ENCODE measurements at regions not wholly inside any gene's neighbourhood (a gene's known extent, or its start where the extent isn't known, plus 50 kb on each side); places are given as distances from the start of the nearest gene placed in this dataset.
"Not testable (repeated sequence)": the region's sequence is repeated elsewhere in the genome, so short reads cannot be mapped to it uniquely, and the experiment has no call there.

DNA sequence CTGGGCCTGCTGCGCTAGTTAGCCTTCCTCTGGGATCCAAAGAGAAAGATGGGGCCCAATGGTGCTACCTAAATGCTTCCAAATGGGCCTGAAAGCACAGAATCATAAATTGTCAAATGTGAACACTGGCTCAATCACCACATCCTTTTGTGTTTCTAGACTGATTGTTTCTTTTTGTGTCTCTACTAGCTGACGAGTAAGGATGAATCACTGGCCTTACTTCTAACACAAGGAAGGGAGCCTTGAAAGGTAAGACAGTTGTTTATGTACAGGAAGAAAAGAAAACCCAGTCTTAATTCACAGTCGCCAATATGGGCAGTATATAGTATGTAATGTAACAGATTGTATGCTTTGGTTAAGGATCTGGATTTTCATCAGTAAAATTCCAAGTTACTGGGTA lies 89.5 kb downstream of the ZNF92 start:
- Histone ChIP-seq H3K9ac (replicated peaks in 1 of 4; ENCODE audit: extremely low read depth in 1 of 4, low read depth in 3 of 4, low read length in 3 of 4) (no peak overlapping the region), H3K4me3 (ENCODE audit: extremely low read depth in 1 of 4, insufficient read depth in 2 of 4, low read depth in 3 of 4, low read length in 4 of 4) (no peak overlapping the region), H3K14ac (ENCODE audit: insufficient read length) (no peak overlapping the region), H3K56ac (replicated peaks; ENCODE audit: insufficient read length, low read depth, low read length) (no peak overlapping the region), H2AK5ac (ENCODE audit: low read depth, low read length) (no peak overlapping the region), H2BK5ac (ENCODE audit: low read depth, low read length) (no peak overlapping the region), H3K79me1 (ENCODE audit: low read depth, low read length) (no peaks in the 10 kb centered on the region), H2BK15ac (ENCODE audit: low read length) (no peak overlapping the region), H3K9me3 (ENCODE audit: insufficient read depth in 2 of 2, low read depth in 1 of 2, low read length in 1 of 2) (no peaks in the 10 kb centered on the region), H3K4ac (replicated peaks; ENCODE audit: insufficient read length, low read depth, low read length) (no peak overlapping the region), H2BK12ac (ENCODE audit: low read depth, low read length) (no peak overlapping the region), H3K23me2 (ENCODE audit: low read depth, low read length) (no peaks in the 10 kb centered on the region), H4K5ac (ENCODE audit: insufficient read length, low read depth, low read length) (no peak overlapping the region), H3K27ac (ENCODE audit: low read depth, low read length) (no peak overlapping the region), H2BK120ac (replicated peaks; ENCODE audit: low read depth, low read length) (no peak overlapping the region), H3K23ac (ENCODE audit: insufficient read length) (no peak overlapping the region), H3K4me2 (ENCODE audit: insufficient read depth in 1 of 2, low read depth in 2 of 2, low read length in 2 of 2) (no peak overlapping the region), H3K4me1 (replicated peaks in 1 of 4; ENCODE audit: control insufficient read depth in 3 of 4, insufficient read depth in 4 of 4, low read length in 3 of 4) (no peaks in the 10 kb centered on the region), H3K27me3 (replicated peaks in 1 of 4; ENCODE audit: control insufficient read depth in 3 of 4, extremely low read depth in 1 of 4, insufficient read depth in 3 of 4, low read length in 3 of 4) (no peaks in the 10 kb centered on the region), H2BK20ac (ENCODE audit: low read length) (no peak overlapping the region), H4K20me1 (replicated peaks in 1 of 2; ENCODE audit: control insufficient read depth in 1 of 2, insufficient read depth in 2 of 2, low read length in 2 of 2) (no peaks in the 10 kb centered on the region), H3K79me2 (ENCODE audit: control insufficient read depth in 1 of 2, insufficient read depth in 2 of 2, low read length in 2 of 2) (no peaks in the 10 kb centered on the region), H3K18ac (ENCODE audit: extremely low read depth, low read length) (no peak overlapping the region), H4K91ac (replicated peaks; ENCODE audit: insufficient read length, low read length) (no peak overlapping the region), H2AFZ (ENCODE audit: low read length) (no peak overlapping the region), H3K36me3 (ENCODE audit: control insufficient read depth in 2 of 4, insufficient read depth in 4 of 4, low read length in 3 of 4) (no peaks in the 10 kb centered on the region), H4K8ac (ENCODE audit: extremely low read depth, insufficient read depth, low read length) (no peak overlapping the region)
- CTCF ChIA-PET (ENCODE audit: partially characterized antibody): interaction anchor here (1.2 kb wide), 1 partner anchor 14 kb away, joined by 3 read pairs; no protein-coding TSS in a partner anchor
- no peak for FAIRE-seq
- no peak for TF ChIP-seq SIX5 (IDR thresholded peaks at IDR 0.05; ENCODE audit: low read depth, low read length)
- WGBS, 2 experiments (ENCODE audit: extremely low coverage in 1 of 2, insufficient coverage in 1 of 2, insufficient read length in 1 of 2, insufficient replicate concordance in 2 of 2, low coverage in 1 of 2, low lambda C conversion rate in 2 of 2, missing lambda C conversion rate in 1 of 2): 84% methylated on average over 3 of the region's 3 CpGs; no CpG with 5 or more reads in 1 of the 2 experiments
- DNase-seq (ENCODE audit: low read depth in 1 of 2, low spot score in 2 of 2): no peak
- POLR2A ChIA-PET (ENCODE audit: partially characterized antibody): no interaction called here

- H3K4me2 ChIP-seq (ENCODE audit: insufficient read depth in 1 of 2, low read depth in 2 of 2, low read length in 2 of 2); H2BK15ac ChIP-seq (ENCODE audit: low read length); H2BK120ac ChIP-seq (replicated peaks; ENCODE audit: low read depth, low read length); H3K4ac ChIP-seq (replicated peaks; ENCODE audit: insufficient read length, low read depth, low read length); H3K23me2 ChIP-seq (ENCODE audit: low read depth, low read length); H3K14ac ChIP-seq (ENCODE audit: insufficient read length); H3K36me3 ChIP-seq (ENCODE audit: control insufficient read depth in 2 of 4, insufficient read depth in 4 of 4, low read length in 3 of 4); H2BK20ac ChIP-seq (ENCODE audit: low read length); H3K27me3 ChIP-seq (replicated peaks in 1 of 4; ENCODE audit: control insufficient read depth in 3 of 4, extremely low read depth in 1 of 4, insufficient read depth in 3 of 4, low read length in 3 of 4); H3K79me1 ChIP-seq (ENCODE audit: low read depth, low read length); H4K8ac ChIP-seq (ENCODE audit: extremely low read depth, insufficient read depth, low read length); CTCF ChIA-PET (ENCODE audit: partially characterized antibody); H4K91ac ChIP-seq (replicated peaks; ENCODE audit: insufficient read length, low read length); H3K4me1 ChIP-seq (replicated peaks in 1 of 4; ENCODE audit: control insufficient read depth in 3 of 4, insufficient read depth in 4 of 4, low read length in 3 of 4); H4K5ac ChIP-seq (ENCODE audit: insufficient read length, low read depth, low read length); DNase-seq (ENCODE audit: low read depth in 1 of 2, low spot score in 2 of 2); H3K23ac ChIP-seq (ENCODE audit: insufficient read length); H3K9me3 ChIP-seq (ENCODE audit: insufficient read depth in 2 of 2, low read depth in 1 of 2, low read length in 1 of 2); H3K9ac ChIP-seq (replicated peaks in 1 of 4; ENCODE audit: extremely low read depth in 1 of 4, low read depth in 3 of 4, low read length in 3 of 4); H3K18ac ChIP-seq (ENCODE audit: extremely low read depth, low read length); FAIRE-seq; H2BK12ac ChIP-seq (ENCODE audit: low read depth, low read length); POLR2A ChIA-PET (ENCODE audit: partially characterized antibody); H3K56ac ChIP-seq (replicated peaks; ENCODE audit: insufficient read length, low read depth, low read length); H4K20me1 ChIP-seq (replicated peaks in 1 of 2; ENCODE audit: control insufficient read depth in 1 of 2, insufficient read depth in 2 of 2, low read length in 2 of 2); H3K79me2 ChIP-seq (ENCODE audit: control insufficient read depth in 1 of 2, insufficient read depth in 2 of 2, low read length in 2 of 2); H3K27ac ChIP-seq (ENCODE audit: low read depth, low read length); H2BK5ac ChIP-seq (ENCODE audit: low read depth, low read length); H2AFZ ChIP-seq (ENCODE audit: low read length); H2AK5ac ChIP-seq (ENCODE audit: low read depth, low read length); H3K4me3 ChIP-seq (ENCODE audit: extremely low read depth in 1 of 4, insufficient read depth in 2 of 4, low read depth in 3 of 4, low read length in 4 of 4): not testable (repeated sequence)
- WGBS, 2 experiments (ENCODE audit: extremely low coverage in 1 of 2, insufficient coverage in 1 of 2, insufficient read length in 1 of 2, insufficient replicate concordance in 2 of 2, low coverage in 1 of 2, low lambda C conversion rate in 2 of 2, missing lambda C conversion rate in 1 of 2): 92% methylated on average over 14 of the region's 14 CpGs; no CpG with 5 or more reads in 1 of the 2 experiments
Observed at GRCh38 chr7:65469919-65470558, 96.4 kb downstream of the ZNF92 start.

Measured in H1 (cell line).